ENCODE measurements at regions not wholly inside any gene's neighbourhood (a gene's known extent, or its start where the extent isn't known, plus 50 kb on each side); places are given as distances from the start of the nearest gene placed in this dataset.

DNA sequence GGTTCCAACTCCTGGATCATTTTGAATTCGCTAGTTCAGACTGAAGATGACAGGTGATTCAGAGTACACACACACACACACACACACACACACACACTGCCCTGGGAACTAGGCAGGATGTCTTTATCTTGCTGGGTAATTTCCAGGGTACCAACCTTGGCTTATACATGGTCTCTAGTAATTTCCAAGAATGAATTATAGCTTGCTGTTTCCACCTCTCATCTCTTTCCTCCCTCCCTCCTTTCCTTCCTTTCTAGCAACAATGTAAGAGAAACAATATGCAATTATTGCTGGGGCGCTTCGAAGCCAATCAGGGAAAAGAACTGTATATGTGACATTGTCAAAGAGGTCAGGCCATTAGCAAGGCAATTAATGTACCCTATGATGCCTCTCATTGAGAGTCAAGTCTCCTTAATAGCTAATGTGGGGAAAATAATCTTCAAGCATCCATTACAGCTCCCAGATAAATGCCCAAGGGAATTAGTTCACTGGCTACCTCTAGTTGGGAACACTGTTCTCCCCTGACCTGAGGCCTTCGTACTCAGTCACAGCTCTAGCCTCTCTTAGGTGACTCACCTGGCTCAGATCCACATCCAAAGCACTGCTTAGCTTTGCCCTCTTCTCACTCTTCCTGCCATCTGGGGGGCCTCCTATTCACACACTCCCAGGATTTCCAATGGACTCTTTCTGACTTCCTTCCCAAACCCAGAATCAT is 311.5 kb downstream of the PPP1R2C start:
- TF ChIP-seq, protein P1, sequence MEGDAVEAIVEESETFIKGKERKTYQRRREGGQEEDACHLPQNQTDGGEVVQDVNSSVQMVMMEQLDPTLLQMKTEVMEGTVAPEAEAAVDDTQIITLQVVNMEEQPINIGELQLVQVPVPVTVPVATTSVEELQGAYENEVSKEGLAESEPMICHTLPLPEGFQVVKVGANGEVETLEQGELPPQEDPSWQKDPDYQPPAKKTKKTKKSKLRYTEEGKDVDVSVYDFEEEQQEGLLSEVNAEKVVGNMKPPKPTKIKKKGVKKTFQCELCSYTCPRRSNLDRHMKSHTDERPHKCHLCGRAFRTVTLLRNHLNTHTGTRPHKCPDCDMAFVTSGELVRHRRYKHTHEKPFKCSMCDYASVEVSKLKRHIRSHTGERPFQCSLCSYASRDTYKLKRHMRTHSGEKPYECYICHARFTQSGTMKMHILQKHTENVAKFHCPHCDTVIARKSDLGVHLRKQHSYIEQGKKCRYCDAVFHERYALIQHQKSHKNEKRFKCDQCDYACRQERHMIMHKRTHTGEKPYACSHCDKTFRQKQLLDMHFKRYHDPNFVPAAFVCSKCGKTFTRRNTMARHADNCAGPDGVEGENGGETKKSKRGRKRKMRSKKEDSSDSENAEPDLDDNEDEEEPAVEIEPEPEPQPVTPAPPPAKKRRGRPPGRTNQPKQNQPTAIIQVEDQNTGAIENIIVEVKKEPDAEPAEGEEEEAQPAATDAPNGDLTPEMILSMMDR (IDR thresholded peaks at IDR 0.05) = no peak
- TF ChIP-seq POLR2A (IDR thresholded peaks at IDR 0.05) = no peak

Data from sigmoid colon (tissue), 3 donors.